Large intestine (tissue), 3 donors: ENCODE measurements at regions not wholly inside any gene's neighbourhood (a gene's known extent, or its start where the extent isn't known, plus 50 kb on each side); places are given as distances from the start of the nearest gene placed in this dataset.
"Not testable (repeated sequence)": the region's sequence is repeated elsewhere in the genome, so short reads cannot be mapped to it uniquely, and the experiment has no call there.

Experiments
- DNase-seq, 2 donors: peaks; one replicate each; pipeline versions ENCODE4 v3.0.0 to v3.0.0-alpha.2; 2013
- H3K27ac ChIP-seq: one replicate; pipeline ENCODE4 v1.5.1; 2013; ENCODE audit warnings: low read length
- H3K27me3 ChIP-seq: 2 replicates; pipeline ENCODE4 v1.6.1; 2013; ENCODE audit warnings: low read length; ENCODE audit not compliant: control insufficient read depth, insufficient read depth
- H3K36me3 ChIP-seq: 2 replicates; pipeline ENCODE4 v1.6.1; 2013; ENCODE audit warnings: low read length; ENCODE audit not compliant: control insufficient read depth, insufficient read depth
- H3K4me1 ChIP-seq: one replicate; pipeline ENCODE4 v1.6.1; 2013; ENCODE audit warnings: low read length; ENCODE audit not compliant: control insufficient read depth, insufficient read depth
- H3K4me3 ChIP-seq: one replicate; pipeline ENCODE4 v1.5.1; 2013; ENCODE audit warnings: low read length
- H3K9me3 ChIP-seq: one replicate; pipeline ENCODE4 v1.6.1; 2013; ENCODE audit warnings: mild to moderate bottlenecking, low read depth, low read length, moderate library complexity; ENCODE audit not compliant: control insufficient read depth
- WGBS: methylation state at CpG from one replicate; pipeline ENCODE4 v1.1.5; 2013; ENCODE audit warnings: low lambda C conversion rate; ENCODE audit not compliant: insufficient coverage; 5-methylcytosine and 5-hydroxymethylcytosine counted together

DNA sequence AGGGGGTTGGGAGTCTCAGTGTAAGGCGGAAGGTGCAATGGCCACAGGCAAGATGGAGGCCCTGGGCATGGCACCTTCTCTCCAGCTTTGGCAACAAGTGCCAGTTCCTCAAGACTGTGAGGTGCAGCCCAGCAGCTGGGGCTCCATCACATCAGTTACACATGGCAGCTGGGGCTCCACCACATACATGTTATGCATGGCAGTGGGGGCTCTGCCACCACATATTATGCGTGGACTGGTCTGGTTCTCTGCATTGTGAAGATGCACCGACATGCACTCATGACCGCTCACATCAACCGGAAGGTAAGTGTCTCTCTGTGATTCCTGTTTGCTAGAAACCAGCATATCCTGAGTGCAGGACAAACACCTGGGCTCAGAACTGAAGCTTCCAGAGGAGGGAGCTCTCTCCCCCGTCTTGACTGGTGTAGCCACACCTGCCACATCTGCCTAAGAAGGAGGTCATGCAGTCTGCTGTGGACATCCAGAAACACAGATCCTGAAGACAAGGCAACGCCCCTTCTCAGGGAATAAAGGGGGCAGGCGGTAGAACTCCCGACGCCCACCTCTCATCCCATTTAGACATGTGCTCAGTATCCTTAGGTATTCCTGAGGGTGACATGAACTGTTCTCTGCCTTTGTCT is 104.1 kb upstream of the TMPRSS2 start:
- Histone ChIP-seq H3K36me3 (no peaks in the 10 kb centered on the region), H3K27me3 (no peaks in the 10 kb centered on the region), H3K4me1 (peaks cover 14% of the 10 kb centered on the region), H3K9me3 (no peaks in the 10 kb centered on the region), H3K4me3 (peak overlapping the region; percentile 1), H3K27ac (no peak overlapping the region)
- WGBS = no CpG with 5 or more reads among the region's 10 CpGs
- DNase-seq = peak; percentile 63 to 78

DNA sequence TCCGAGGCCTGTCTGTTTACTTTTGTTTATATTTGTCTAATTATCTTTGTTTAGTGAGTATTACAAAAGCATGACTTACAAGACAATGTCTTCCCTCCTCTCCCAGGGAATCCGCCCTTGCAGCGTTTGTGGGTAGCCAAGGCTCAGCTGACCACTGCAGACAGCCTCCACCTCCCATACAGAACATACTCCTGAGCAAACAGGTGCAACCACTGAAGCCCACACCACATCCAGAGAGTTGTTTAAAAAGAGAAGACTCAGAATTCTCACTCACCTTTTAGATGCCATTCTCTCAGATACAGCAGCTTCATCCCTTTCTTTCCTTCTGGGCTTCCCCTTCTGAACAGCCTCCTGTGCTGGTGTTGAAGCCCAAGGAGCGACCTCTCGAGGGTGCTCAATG is 103.5 kb upstream of the TMPRSS2 start:
- DNase-seq = no peak
- WGBS = no CpG with 5 or more reads among the region's 5 CpGs

DNA sequence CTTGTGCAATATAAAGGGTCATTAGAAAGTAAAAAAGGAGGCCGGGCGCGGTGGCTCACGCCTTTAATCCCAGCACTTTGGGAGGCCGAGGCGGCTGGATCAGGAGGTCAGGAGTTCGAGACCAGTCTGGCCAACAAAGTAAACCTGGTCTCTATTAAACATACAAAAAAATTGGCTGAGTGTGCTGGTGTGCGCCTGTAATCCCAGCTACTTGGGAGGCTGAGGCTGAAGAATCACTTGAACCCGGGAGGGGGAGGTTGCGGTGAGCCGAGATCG is 102.8 kb upstream of the TMPRSS2 start:
- peaks cover 16% of the 10 kb centered on the region for H3K4me1 ChIP-seq
- H3K4me3 ChIP-seq, H3K27me3 ChIP-seq, H3K9me3 ChIP-seq, H3K36me3 ChIP-seq, DNase-seq, H3K27ac ChIP-seq: not testable (repeated sequence)
- WGBS = 94% methylated on average over 7 of the region's 12 CpGs

More for the DNA sequence above, 103.5 kb upstream of the TMPRSS2 start:
- Histone ChIP-seq H3K36me3 (no peaks in the 10 kb centered on the region), H3K27me3 (no peaks in the 10 kb centered on the region), H3K4me3 (no peak overlapping the region), H3K27ac (no peak overlapping the region), H3K4me1 (peaks cover 14% of the 10 kb centered on the region), H3K9me3 (no peaks in the 10 kb centered on the region)

DNA sequence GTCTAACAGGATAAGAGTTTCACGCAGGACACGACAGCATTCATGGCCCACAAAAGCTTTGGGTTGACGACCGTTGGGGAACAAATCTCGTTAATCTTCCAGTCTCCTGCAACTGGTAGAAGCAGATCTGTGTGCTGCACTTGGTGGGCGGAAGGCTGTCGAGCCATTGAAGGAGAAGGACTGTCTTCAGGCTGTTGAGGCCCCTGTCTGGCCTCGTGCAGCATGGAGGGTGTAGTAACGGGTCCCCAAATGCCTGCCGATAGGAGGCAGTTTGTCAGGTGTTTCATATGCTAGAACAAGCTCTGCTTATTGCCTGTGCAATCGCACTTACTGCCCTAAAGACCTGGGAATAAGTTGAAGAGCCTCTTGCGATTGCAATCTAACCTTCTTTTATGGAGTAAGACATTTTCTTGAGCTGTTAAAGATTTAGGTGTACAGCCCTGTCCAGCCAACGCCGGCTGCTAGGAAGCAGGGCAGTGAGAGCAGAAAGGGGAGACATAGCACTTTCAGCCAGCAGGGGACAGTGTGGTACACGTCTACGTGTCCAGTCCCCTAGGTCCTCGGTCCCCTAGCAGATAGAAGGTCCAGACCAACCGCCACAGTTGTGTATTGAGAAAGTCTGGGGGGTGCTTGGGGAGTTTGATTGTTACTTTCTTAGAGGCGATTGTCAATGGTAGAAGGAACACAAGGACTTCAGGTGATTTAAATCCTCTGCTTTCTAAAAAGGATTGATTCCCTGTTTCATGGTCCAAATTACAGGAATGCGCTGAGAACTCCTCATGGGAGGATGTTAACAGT is 102.3 kb upstream of the TMPRSS2 start:
- H3K4me1 ChIP-seq = peaks cover 21% of the 10 kb centered on the region
- WGBS = no CpG with 5 or more reads among the region's 20 CpGs
- H3K4me3 ChIP-seq = no peak overlapping the region
- peak; percentile 66 to 73 for DNase-seq
- H3K27me3 ChIP-seq = no peaks in the 10 kb centered on the region
- H3K27ac ChIP-seq = no peak overlapping the region
- no peaks in the 10 kb centered on the region for H3K9me3 ChIP-seq
- no peaks in the 10 kb centered on the region for H3K36me3 ChIP-seq

DNA sequence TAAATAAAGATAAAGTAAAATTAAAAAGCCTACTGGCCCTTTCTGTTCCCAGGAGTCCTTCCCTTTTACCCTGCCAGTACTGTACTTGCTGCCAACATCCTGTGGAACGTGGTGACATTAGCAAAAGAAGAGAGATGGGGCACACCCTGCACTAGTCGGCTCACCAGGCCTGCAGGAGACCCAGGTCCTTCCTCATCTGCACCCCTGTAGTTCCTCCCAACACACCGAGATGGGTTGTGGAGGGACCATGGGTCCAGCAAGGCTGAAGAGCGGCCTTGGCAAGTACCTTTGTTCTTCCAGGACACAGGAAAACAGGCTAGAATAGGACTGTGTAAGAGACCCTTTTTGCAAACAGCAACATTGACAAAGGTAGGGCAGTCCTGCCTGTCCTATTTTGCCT is 98.7 kb upstream of the TMPRSS2 start:
- H3K27me3 ChIP-seq = no peaks in the 10 kb centered on the region
- H3K36me3 ChIP-seq = no peaks in the 10 kb centered on the region
- 100% methylated on average over 1 of the region's 4 CpGs for WGBS
- H3K9me3 ChIP-seq = no peaks in the 10 kb centered on the region
- H3K27ac ChIP-seq = no peak overlapping the region
- H3K4me1 ChIP-seq = peaks cover 44% of the 10 kb centered on the region
- DNase-seq = no peak
- H3K4me3 ChIP-seq = no peak overlapping the region

DNA sequence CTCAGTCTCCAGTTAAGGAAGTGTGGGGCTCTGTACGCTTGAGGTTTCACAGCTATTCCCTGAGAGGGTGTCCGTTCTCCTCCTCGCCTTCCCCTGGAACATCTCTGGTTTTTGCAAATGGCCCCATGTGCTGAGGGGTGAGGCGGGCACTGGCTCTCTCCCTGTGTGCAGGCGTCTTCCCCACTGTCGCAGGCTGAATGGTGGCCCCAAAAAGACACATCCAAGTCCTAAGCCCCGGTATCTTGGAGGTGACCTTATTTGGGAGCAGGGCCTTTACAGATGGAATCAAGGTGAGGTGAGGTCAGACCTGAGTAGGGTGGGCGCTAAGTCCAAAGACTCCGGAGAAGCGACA is 98.0 kb upstream of the TMPRSS2 start:
- WGBS = 100% methylated on average over 1 of the region's 10 CpGs
- H3K36me3 ChIP-seq = no peaks in the 10 kb centered on the region
- no peak overlapping the region for H3K27ac ChIP-seq
- no peaks in the 10 kb centered on the region for H3K27me3 ChIP-seq
- no peak for DNase-seq
- H3K9me3 ChIP-seq = no peaks in the 10 kb centered on the region
- H3K4me3 ChIP-seq = no peak overlapping the region
- H3K4me1 ChIP-seq = peaks cover 49% of the 10 kb centered on the region

DNA sequence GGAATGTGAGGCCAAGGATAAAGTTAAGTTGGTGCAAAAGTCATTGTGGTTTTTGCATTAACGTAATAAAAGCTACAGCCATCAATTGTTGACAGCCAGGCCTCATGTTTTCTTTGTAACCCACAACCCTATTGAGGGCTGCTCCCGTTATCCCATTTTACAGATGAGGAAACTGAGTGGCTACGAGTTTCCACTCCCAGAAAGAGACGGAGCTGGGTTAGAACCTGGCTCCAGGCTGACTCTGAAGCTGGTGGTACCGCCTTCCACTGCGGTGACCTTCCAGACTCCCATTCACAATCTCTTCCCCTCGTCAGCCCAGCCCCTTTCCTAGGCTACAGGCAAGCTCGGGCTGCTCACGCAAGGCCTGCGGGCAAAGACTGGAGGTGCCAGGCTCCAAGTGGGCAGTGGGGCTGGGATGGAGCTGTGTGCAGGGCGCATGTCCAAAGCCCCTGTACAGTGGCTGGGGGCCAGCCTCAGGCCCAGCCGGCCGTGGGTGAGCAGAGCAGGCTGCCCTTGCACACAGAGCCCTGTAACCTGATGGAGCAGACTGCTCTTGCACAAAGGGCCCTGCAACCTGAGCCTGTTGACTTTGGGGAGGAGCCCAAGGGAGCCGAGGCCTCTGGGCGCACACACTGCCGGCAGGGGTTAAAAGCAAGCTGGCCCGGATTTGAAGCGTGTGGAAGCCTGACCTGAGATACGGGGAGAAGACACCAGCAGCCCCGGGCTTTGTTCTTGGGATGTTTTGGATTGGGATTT is 97.4 kb upstream of the TMPRSS2 start:
- Histone ChIP-seq H3K36me3 (no peaks in the 10 kb centered on the region), H3K27ac (no peak overlapping the region), H3K27me3 (no peaks in the 10 kb centered on the region), H3K4me3 (no peak overlapping the region), H3K9me3 (no peaks in the 10 kb centered on the region), H3K4me1 (peaks cover 49% of the 10 kb centered on the region)
- no CpG with 5 or more reads among the region's 20 CpGs for WGBS
- peak in 1 of 2 donors; percentile 59 for DNase-seq

DNA sequence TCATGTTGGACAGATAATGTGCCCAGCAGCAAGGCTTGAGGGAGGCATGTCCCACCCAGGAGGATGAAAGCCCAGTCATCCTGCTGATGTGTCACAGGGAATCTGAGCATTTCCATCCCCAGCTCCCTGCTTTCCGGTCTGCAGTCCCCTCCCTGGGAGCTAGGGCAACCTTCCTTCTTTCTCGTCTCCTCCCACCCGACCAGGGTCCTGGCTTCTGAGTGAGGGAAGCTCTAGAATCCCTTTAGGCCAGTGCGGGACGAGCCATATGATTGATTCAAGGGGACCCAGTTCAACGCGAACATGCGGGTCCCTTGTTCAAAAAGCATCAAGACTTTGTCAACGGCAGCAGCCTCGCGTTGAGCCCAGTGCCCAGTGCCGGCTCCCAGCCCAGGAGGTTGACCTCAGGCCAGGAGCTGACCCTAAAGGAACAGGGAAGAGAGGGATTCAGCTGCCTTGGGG is 96.7 kb upstream of the TMPRSS2 start:
- Histone ChIP-seq H3K4me3 (no peak overlapping the region), H3K4me1 (peaks cover 49% of the 10 kb centered on the region), H3K9me3 (no peaks in the 10 kb centered on the region), H3K36me3 (no peaks in the 10 kb centered on the region), H3K27me3 (no peaks in the 10 kb centered on the region), H3K27ac (no peak overlapping the region)
- no CpG with 5 or more reads among the region's 12 CpGs for WGBS
- no peak for DNase-seq

DNA sequence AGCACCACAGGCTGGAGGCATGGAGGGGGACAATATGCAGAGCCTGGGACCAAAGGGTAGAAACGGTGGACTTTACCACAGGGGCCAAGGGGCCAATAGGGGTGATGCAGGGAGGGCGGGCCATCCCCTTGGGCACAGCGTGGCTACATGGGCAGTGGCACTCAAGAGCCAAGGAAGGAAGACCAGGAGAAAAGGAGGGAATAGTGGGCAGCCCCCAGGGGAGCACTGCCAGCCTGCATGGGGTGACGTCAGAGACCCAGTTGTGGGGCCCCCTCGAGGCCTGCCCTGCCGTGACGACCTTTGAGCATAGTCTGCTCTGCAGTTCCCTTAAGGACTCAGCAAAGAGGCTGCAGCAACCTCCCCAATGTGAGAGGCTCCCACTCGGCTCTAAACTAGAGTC is 95.5 kb upstream of the TMPRSS2 start:
- no peaks in the 10 kb centered on the region for H3K9me3 ChIP-seq
- H3K27me3 ChIP-seq = no peaks in the 10 kb centered on the region
- peak overlapping the region; percentile 71 for H3K27ac ChIP-seq
- WGBS = no CpG with 5 or more reads among the region's 8 CpGs
- H3K36me3 ChIP-seq = no peaks in the 10 kb centered on the region
- H3K4me3 ChIP-seq = no peak overlapping the region
- peak; percentile 67 to 87 for DNase-seq
- peaks cover 49% of the 10 kb centered on the region for H3K4me1 ChIP-seq

DNA sequence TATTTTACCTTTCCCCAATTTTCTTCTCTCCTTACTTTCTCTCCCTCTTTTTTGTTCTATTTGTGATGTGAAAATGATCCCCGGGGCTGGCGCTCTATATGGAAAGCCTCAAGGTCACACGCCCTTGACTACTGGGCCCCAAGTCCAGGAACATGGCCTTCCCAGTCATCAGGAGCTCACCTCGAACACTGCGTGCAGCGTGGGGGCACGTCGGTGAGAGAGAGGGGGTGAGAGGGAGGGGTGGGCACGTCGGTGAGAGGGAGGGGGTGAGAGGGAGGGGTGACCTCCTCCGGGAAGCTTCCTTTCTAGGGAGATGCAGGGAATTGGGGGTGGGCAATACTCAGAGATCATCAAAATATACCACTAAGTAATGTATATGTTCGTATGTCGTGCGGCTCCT is 94.6 kb upstream of the TMPRSS2 start:
- H3K36me3 ChIP-seq = no peaks in the 10 kb centered on the region
- H3K27me3 ChIP-seq = no peaks in the 10 kb centered on the region
- WGBS = 40% methylated on average over 1 of the region's 14 CpGs
- H3K4me1 ChIP-seq = peaks cover 43% of the 10 kb centered on the region
- peak overlapping the region; percentile 71 for H3K27ac ChIP-seq
- no peak overlapping the region for H3K4me3 ChIP-seq
- H3K9me3 ChIP-seq = no peaks in the 10 kb centered on the region
- DNase-seq = no peak
